ENCODE measurements at regions not wholly inside any gene's neighbourhood (a gene's known extent, or its start where the extent isn't known, plus 50 kb on each side); places are given as distances from the start of the nearest gene placed in this dataset.

DNA sequence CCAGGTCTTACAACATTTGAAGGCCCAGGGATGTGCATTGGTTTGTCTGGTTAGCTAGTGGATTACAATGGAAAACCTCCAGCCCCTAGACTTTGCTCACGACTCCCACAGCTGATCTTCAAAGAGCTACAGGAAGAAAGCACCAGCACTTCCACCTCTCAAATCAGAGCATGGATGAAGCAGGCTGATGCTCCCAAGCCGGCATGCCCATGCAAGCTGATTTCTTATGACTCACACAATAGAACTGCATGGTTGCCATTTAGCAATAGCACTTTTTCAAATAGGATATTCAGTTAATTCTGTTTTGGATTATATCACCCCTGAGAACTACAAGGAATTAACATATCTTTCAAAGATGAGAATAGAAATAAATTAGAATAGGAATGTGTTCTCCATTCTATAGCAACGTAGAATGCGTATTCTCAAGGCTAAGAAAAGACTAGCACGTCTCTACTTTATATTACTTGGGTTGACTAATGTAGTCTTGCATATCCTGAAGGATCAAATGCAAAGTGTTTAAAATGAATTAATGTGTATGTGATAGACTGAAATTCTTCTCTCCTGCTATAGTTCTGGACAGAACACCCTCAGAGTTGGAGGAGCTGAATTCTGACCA, 292.4 kb downstream of the TRIB2 start (continued):
- TF ChIP-seq ZNF318 (IDR thresholded peaks at IDR 0.05; ENCODE audit: borderline replicate concordance in 1 of 2, low read depth in 1 of 2) (no peak), ZNF184 (CRISPR knock-in tag; IDR thresholded peaks at IDR 0.05) (no peak), HDAC3 (IDR thresholded peaks at IDR 0.05; ENCODE audit: borderline replicate concordance, partially characterized antibody) (no peak), DMBX1 (CRISPR knock-in tag; IDR thresholded peaks at IDR 0.05; ENCODE audit: borderline replicate concordance) (no peak)
